ENCODE measurements at regions not wholly inside any gene's neighbourhood (a gene's known extent, or its start where the extent isn't known, plus 50 kb on each side); places are given as distances from the start of the nearest gene placed in this dataset.

DNA sequence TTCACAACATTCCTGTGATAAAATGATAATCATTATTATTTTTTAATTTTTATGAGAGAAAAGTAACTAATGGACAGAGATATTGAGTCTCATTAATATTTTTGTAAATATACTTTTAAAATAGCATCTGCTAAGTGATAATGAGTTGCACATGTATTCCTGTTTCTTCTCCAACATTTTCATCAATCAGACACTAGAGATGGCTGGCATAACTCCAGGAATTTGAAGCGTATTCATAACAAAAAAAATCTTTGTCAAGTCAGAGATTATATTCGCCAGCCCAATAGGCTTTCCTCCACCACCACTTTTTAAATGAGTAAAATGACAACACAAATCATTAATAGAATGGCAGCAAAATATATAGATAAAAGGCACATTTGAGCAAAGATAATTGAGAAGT lies 524.0 kb upstream of the KCND2 start:
- Histone ChIP-seq H3K4me3 (ENCODE audit: insufficient read depth, low read depth, low read length) (no peak overlapping the region), H3K36me3 (replicated peaks; ENCODE audit: control insufficient read depth, insufficient read depth, low read length) (no peaks in the 10 kb centered on the region), H3K27me3 (ENCODE audit: control insufficient read depth, insufficient read depth, low read length) (no peaks in the 10 kb centered on the region)
- no peak for DNase-seq

DNA sequence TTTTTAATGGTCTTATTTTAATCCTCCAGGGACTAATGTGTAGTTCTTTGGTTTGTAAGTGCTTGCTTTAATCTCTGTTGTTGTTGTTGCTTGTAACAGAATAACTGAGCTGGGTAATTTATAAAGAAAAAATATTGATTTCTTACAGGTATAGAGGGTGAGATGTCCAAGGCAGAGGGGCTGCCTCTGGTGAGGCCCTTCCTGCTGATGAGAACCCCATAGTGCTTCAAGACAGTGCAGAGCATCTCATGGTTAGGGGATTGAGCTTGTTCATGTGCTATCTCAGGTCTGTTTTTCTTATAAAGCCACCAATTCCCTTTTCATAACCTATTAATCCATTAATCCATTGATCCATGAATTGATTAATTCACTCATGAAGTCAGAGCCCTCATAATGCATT lies 516.3 kb upstream of the KCND2 start:
- DNase-seq, result no peak
- H3K4me3 ChIP-seq (ENCODE audit: insufficient read depth, low read depth, low read length), result no peak overlapping the region
- no peaks in the 10 kb centered on the region for H3K36me3 ChIP-seq (replicated peaks; ENCODE audit: control insufficient read depth, insufficient read depth, low read length)
- no peaks in the 10 kb centered on the region for H3K27me3 ChIP-seq (ENCODE audit: control insufficient read depth, insufficient read depth, low read length)

DNA sequence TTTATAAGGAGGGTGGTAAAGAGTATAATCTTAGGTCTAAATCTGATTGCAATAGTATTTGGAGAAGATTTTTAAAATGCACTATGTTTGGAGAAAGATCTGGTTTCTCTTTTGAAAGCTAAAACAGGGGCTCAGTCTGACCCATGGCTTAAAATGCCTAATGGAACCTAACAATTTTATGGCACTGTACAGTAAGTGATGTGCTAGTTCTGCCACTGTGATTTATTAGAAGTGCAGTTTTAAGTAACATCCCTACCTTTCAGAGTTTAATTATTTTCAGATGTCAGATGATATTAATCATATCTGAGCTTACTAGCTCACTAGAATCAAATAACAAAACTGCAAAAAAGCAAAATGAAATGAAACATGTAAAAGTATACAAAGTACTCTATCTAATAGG lies 514.7 kb upstream of the KCND2 start:
- DNase-seq, result no peak
- Histone ChIP-seq H3K36me3 (replicated peaks; ENCODE audit: control insufficient read depth, insufficient read depth, low read length) (no peaks in the 10 kb centered on the region), H3K4me3 (ENCODE audit: insufficient read depth, low read depth, low read length) (no peak overlapping the region), H3K27me3 (ENCODE audit: control insufficient read depth, insufficient read depth, low read length) (no peaks in the 10 kb centered on the region)

DNA sequence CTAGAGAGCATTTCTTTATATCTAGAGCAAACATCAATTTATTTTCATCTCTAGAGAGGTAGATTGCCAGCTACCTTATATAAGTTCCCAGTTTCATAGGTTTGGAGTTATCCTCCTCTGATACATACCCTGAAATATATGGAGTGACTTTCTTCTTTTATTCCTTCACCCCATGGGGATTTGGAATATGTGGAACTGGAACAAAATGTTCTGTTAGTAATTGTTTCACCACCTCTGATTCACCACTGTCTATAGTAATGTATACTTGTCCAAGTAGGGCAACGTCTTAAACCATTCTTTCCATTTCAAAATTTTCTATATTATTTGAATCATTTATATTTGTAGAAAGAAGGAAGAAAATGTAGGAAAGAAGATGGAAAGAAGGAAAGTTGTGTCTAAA lies 511.2 kb upstream of the KCND2 start:
- H3K36me3 ChIP-seq (replicated peaks; ENCODE audit: control insufficient read depth, insufficient read depth, low read length), result no peaks in the 10 kb centered on the region
- no peaks in the 10 kb centered on the region for H3K27me3 ChIP-seq (ENCODE audit: control insufficient read depth, insufficient read depth, low read length)
- no peak for DNase-seq
- no peak overlapping the region for H3K4me3 ChIP-seq (ENCODE audit: insufficient read depth, low read depth, low read length)

DNA sequence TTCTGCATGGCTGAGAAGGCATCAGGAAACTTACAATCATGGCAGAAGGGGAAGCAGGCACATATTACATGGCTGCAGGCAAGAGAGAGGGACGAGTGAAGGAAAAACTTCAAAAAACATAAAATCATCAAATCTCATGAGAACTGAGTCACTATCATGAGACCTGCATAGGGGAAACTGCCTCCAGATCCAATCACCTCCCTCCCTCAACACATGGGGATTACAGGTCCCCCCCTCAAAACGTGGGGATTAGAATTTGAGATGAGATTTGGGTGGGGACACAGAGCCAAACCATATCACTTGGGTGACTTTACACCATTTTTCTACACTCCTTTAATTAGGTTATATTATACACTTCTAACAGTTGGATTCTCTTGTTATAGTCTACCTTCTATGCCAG lies 490.7 kb upstream of the KCND2 start:
- Histone ChIP-seq H3K36me3 (replicated peaks; ENCODE audit: control insufficient read depth, insufficient read depth, low read length) (no peaks in the 10 kb centered on the region), H3K4me3 (ENCODE audit: insufficient read depth, low read depth, low read length) (no peak overlapping the region), H3K27me3 (ENCODE audit: control insufficient read depth, insufficient read depth, low read length) (no peaks in the 10 kb centered on the region)
- no peak for DNase-seq

DNA sequence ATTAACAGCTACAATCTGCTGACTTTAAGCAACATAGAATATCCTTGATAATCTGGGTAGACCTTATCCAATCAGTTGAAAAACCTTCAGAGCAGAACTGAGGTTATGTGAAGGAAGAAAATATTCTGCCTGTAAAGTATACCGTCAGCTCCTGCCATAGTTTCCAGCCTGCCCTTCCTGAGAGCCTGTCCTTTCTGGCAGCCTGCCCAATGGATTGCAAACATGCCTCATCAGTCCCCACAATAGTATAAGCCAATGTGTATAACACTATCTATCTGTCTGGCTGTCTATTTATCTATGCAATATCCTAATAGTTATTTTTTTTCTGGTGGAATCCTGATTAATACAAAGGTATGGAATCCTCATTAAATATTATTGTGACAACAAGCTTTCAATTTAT lies 489.2 kb upstream of the KCND2 start:
- Histone ChIP-seq H3K27me3 (ENCODE audit: control insufficient read depth, insufficient read depth, low read length) (no peaks in the 10 kb centered on the region), H3K4me3 (ENCODE audit: insufficient read depth, low read depth, low read length) (no peak overlapping the region), H3K36me3 (replicated peaks; ENCODE audit: control insufficient read depth, insufficient read depth, low read length) (no peaks in the 10 kb centered on the region)
- DNase-seq, result no peak

DNA sequence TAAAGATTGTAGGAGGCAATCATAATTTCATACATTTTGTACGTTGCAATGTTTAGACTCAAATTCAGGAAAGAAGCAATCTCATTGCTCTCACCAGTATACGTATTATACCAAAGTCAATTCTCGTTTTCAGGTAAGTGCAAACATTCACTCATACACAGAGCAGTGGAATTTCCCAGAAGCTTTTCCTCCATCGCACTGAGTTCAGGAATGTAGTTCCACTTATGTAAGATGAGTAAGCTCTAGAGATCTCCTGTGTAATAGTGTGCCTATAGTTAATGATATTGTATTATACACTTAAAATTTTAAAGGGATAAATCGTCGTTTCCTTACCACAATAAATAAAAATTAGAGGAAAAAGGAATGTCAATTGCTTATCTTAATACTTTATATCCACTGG lies 470.8 kb upstream of the KCND2 start:
- H3K36me3 ChIP-seq (replicated peaks; ENCODE audit: control insufficient read depth, insufficient read depth, low read length), result no peaks in the 10 kb centered on the region
- no peak overlapping the region for H3K4me3 ChIP-seq (ENCODE audit: insufficient read depth, low read depth, low read length)
- no peak for DNase-seq
- H3K27me3 ChIP-seq (ENCODE audit: control insufficient read depth, insufficient read depth, low read length), result no peaks in the 10 kb centered on the region

DNA sequence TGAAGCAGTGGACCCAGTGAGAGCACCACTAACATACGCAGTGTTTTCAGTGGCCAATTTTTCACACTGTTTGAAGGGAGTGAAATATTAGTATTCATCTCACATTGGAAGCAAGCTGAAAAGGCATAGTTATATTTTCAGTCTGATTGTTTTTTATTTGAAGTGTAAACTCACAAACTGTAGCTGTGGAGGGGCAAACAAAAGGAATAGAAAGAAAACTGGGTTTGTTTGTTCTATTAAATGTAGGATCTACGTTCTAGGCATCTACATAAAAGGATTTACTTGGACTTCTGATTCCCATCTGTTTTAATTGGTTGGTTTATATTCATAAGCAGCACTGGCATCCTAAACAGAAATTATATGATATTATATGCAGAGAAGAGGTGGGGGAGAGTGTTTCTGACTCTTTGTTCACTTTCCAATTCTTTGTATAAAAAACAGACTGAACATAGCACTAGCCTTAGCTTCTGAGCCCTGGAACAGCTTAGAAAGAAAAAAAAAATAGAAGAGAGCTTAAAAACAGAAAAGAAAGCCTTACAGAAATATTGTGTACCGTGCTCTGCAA lies 447.8 kb upstream of the KCND2 start:
- no peaks in the 10 kb centered on the region for H3K36me3 ChIP-seq (replicated peaks; ENCODE audit: control insufficient read depth, insufficient read depth, low read length)
- H3K27me3 ChIP-seq (ENCODE audit: control insufficient read depth, insufficient read depth, low read length), result no peaks in the 10 kb centered on the region
- DNase-seq, result no peak
- no peak overlapping the region for H3K4me3 ChIP-seq (ENCODE audit: insufficient read depth, low read depth, low read length)

DNA sequence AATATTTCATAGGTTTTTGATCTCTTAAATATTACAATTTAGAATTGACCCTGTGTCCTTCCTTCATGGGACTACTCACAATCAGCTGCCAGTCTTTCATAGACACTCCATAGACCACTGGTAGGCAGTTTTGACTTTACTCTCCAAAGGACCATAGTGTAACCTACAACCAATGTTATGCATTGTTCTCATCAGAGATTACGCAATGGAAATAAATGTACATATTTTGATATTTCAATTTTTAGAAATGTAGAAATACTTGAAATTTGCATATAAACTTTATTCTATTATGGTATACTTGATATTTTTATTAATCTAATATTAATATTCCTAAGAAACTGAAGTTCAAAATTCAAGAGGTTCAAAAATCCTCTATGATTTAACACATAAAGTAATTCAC lies 446.4 kb upstream of the KCND2 start:
- DNase-seq, result no peak
- Histone ChIP-seq H3K27me3 (ENCODE audit: control insufficient read depth, insufficient read depth, low read length) (no peaks in the 10 kb centered on the region), H3K4me3 (ENCODE audit: insufficient read depth, low read depth, low read length) (no peak overlapping the region), H3K36me3 (replicated peaks; ENCODE audit: control insufficient read depth, insufficient read depth, low read length) (no peaks in the 10 kb centered on the region)

DNA sequence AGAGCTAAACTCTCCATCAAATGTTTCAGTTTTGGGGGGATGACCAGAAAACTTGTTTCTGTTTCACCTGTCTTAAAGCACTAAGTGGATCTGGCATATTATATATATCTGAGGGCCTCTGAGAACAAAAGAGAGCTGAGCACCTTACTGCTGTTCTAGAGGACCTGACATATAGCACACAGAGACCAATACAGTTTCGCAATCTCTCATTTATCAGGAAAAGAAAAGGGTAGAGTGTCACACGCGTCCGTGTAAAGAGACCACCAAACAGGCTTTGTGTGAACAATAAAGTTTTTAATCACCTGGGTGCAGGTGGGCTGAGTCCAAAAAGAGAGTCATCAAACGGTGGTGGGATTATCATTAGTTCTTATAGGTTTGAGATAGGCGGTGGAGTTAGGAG lies 434.5 kb upstream of the KCND2 start:
- H3K36me3 ChIP-seq (replicated peaks; ENCODE audit: control insufficient read depth, insufficient read depth, low read length), result no peaks in the 10 kb centered on the region
- no peak overlapping the region for H3K4me3 ChIP-seq (ENCODE audit: insufficient read depth, low read depth, low read length)
- H3K27me3 ChIP-seq (ENCODE audit: control insufficient read depth, insufficient read depth, low read length), result no peaks in the 10 kb centered on the region
- no peak for DNase-seq

DNA sequence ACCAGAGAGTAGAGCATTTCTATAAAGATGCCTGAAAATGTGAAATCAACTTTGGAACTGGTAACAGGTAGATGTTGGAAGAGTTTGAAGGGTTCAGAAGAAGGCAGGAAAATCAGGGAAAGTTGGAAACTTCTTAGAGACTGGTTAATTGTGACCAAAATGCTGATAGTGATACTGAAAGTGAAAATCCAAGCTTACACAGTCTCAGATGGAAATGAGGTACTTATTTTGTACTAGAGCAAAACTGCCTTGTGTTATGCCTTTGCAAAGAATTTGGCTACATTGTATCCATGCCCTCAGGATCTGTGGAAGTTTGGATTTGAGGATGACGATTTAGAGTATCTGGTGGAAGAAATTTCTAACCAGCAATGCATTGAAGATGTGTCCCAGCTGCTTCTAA lies 430.6 kb upstream of the KCND2 start:
- DNase-seq, result no peak
- H3K36me3 ChIP-seq (replicated peaks; ENCODE audit: control insufficient read depth, insufficient read depth, low read length), result no peaks in the 10 kb centered on the region
- H3K4me3 ChIP-seq (ENCODE audit: insufficient read depth, low read depth, low read length), result no peak overlapping the region
- H3K27me3 ChIP-seq (ENCODE audit: control insufficient read depth, insufficient read depth, low read length), result no peaks in the 10 kb centered on the region

DNA sequence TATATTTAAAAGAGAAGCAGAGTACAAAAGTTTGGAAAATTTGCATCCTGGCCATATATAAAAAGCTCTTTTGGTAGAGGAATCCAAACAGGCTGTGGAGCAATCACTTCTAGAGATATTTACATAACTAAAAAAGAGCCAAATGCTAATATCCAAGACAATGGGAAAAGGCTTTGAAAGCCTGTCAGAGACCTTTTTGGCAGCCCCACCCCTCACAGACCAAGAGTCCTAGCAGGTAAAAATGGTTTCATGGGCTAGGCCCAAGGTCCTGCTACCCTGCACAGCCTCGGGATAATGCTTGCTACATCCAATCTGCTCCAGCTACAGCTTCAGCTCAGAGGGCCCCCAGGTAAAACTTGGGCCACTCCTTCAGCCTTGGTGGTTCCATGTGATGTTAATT lies 430.2 kb upstream of the KCND2 start:
- peak; percentile 5 for DNase-seq
- Histone ChIP-seq H3K27me3 (ENCODE audit: control insufficient read depth, insufficient read depth, low read length) (no peaks in the 10 kb centered on the region), H3K4me3 (ENCODE audit: insufficient read depth, low read depth, low read length) (no peak overlapping the region), H3K36me3 (replicated peaks; ENCODE audit: control insufficient read depth, insufficient read depth, low read length) (no peaks in the 10 kb centered on the region)

DNA sequence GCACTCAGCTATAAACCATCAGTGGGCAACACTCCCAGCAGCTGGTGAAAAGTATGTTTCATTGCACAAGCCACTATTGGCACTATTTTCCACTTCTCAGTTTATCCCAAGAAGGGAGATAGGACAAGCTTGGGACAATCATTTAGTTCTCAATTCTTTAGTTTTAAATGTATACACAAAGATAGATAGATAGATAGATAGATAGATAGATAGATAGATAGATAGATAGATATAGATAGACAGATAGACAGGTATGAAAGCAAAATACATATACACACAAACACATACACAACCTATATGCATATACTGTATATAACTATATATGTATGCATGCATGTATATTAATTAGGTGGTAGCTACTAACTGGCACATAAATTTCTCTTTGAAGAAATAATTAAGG lies 411.6 kb upstream of the KCND2 start:
- no peaks in the 10 kb centered on the region for H3K27me3 ChIP-seq (ENCODE audit: control insufficient read depth, insufficient read depth, low read length)
- no peaks in the 10 kb centered on the region for H3K36me3 ChIP-seq (replicated peaks; ENCODE audit: control insufficient read depth, insufficient read depth, low read length)
- DNase-seq, result no peak
- no peak overlapping the region for H3K4me3 ChIP-seq (ENCODE audit: insufficient read depth, low read depth, low read length)

DNA sequence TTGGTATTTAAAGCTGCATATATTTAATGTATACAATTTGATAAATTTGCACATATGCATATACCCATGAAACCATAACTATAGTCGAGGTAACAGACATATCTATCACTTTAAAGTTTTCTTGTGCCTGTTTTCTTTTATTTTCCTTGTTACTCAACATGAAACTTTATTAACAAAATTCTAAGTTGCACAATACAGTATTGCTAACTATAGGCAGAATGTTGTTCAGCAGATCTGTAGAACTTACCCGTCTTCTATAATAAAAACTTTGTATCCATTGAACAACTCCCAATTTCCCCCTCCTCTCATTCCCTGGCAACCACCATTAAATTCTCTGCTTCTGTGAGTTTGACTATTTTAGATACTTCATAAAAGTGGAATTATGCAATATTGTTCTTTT lies 404.6 kb upstream of the KCND2 start:
- no peak for DNase-seq
- Histone ChIP-seq H3K4me3 (ENCODE audit: insufficient read depth, low read depth, low read length) (no peak overlapping the region), H3K27me3 (ENCODE audit: control insufficient read depth, insufficient read depth, low read length) (no peaks in the 10 kb centered on the region), H3K36me3 (replicated peaks; ENCODE audit: control insufficient read depth, insufficient read depth, low read length) (no peaks in the 10 kb centered on the region)

DNA sequence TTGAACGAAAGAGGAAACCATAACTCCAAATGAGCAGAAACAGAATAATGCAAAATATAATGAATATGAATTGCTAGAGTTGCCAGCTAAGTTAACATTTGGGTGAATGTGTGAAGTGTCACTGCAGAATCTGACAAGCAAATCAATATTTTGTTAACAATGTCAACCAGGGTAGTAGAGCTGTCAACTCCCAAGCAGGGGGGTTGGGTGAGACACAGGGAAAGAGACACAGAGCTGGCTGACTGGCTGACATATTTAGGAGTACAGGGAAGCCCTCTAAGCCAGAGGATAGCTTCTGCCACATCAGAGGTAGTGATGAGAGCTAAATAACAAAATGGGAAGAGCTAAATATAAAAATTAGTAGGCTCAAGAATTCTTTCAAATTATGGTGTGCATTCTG lies 393.1 kb upstream of the KCND2 start:
- DNase-seq, result no peak
- Histone ChIP-seq H3K4me3 (ENCODE audit: insufficient read depth, low read depth, low read length) (no peak overlapping the region), H3K27me3 (ENCODE audit: control insufficient read depth, insufficient read depth, low read length) (no peaks in the 10 kb centered on the region), H3K36me3 (replicated peaks; ENCODE audit: control insufficient read depth, insufficient read depth, low read length) (no peaks in the 10 kb centered on the region)

DNA sequence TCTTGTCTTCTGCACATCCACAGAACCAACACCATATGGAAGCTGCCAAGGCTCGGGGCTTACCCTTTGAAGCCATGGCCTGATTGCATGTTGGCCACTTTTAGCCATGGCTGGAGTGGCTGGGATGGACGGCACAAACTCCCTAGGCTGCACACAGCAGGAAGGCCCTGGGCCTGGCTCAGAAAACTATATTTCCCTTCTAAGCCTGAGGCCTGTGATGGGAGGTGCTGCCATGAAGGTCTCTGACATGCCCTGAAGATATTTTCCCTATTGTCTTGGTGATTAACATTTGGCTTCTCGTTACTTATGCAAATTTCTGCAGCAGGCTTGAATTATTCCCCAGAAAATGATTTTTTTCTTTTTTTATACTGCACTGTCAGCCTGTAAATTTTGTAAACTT lies 387.0 kb upstream of the KCND2 start:
- H3K4me3 ChIP-seq (ENCODE audit: insufficient read depth, low read depth, low read length), result no peak overlapping the region
- DNase-seq, result no peak

More for the DNA sequence above, 387.0 kb upstream of the KCND2 start:
- Histone ChIP-seq H3K27me3 (ENCODE audit: control insufficient read depth, insufficient read depth, low read length) (no peaks in the 10 kb centered on the region), H3K36me3 (replicated peaks; ENCODE audit: control insufficient read depth, insufficient read depth, low read length) (no peaks in the 10 kb centered on the region)
